PC-9 (cell line): ENCODE measurements at regions not wholly inside any gene's neighbourhood (a gene's known extent, or its start where the extent isn't known, plus 50 kb on each side); places are given as distances from the start of the nearest gene placed in this dataset.
A peak's percentile ranks its signal among the peaks of the same experiment; 100 is the strongest.

Experiments used
- BruUV-seq: library from RNA; stranded (reverse); fragments of 400-500 nt; replicated peaks from 2 replicates; lab custom pipeline; 2021; lab: Mats Ljungman, UMichigan
- CTCF ChIA-PET: fragments of 300-600 bp; sonication (Branson Sonifier 250); formaldehyde crosslinking; loops from one replicate; lab custom pipeline; 2022; ENCODE audit warnings: antibody characterized with exemption; lab: Charles Lee
- POLR2A ChIA-PET: fragments of 300-600 bp; sonication (Branson Sonifier 250); formaldehyde crosslinking; loops from one replicate; lab custom pipeline; 2022; ENCODE audit warnings: antibody characterized with exemption; ENCODE audit not compliant: unreplicated experiment; lab: Charles Lee
- DNase-seq, 2 experiments: peaks; one replicate each; pipeline versions ENCODE4 v3.0.0 to v3.0.0-alpha.2; 2015 to 2022; ENCODE audit warnings: mixed read lengths in 1 of 2
- H2AFZ ChIP-seq: fragments of 200-600 bp; sonication (generic); 2 replicates; pipeline ENCODE4 v1.8.1; 2017; ENCODE audit warnings: antibody characterized with exemption
- H3F3A ChIP-seq: fragments of 200-600 bp; sonication (generic); 2 replicates; pipeline ENCODE4 v1.8.1; 2017; ENCODE audit warnings: antibody characterized with exemption, mild to moderate bottlenecking, low read depth; ENCODE audit not compliant: insufficient read depth
- H3K27ac ChIP-seq: fragments of 200-600 bp; sonication (generic); 2 replicates; pipeline ENCODE4 v1.6.1; 2016; ENCODE audit warnings: mixed run types
- H3K27me3 ChIP-seq: fragments of 200-600 bp; sonication (generic); 2 replicates; pipeline ENCODE4 v1.6.1; 2016; ENCODE audit warnings: low read depth, mixed run types; ENCODE audit not compliant: insufficient read depth
- H3K36me3 ChIP-seq: fragments of 200-600 bp; sonication (generic); 2 replicates; pipeline ENCODE4 v1.6.1; 2016; ENCODE audit warnings: low read depth, mixed run types
- H3K4me1 ChIP-seq: fragments of 200-600 bp; sonication (generic); replicated peaks from 2 replicates; pipeline ENCODE4 v1.6.1; 2016; ENCODE audit warnings: mixed run types; ENCODE audit not compliant: insufficient read depth
- H3K4me2 ChIP-seq: fragments of 200-600 bp; sonication (generic); 2 replicates; pipeline ENCODE4 v1.6.1; 2017; ENCODE audit warnings: mixed run types
- H3K4me3 ChIP-seq: fragments of 200-600 bp; sonication (generic); 2 replicates; pipeline ENCODE4 v1.6.1; 2016; ENCODE audit warnings: mixed run types
- H3K79me2 ChIP-seq: fragments of 200-600 bp; sonication (generic); 2 replicates; pipeline ENCODE4 v1.6.1; 2017; ENCODE audit warnings: low read depth, mixed run types
- H3K9me2 ChIP-seq: fragments of 200-600 bp; sonication (generic); 2 replicates; pipeline ENCODE4 v1.8.1; 2017; ENCODE audit warnings: mild to moderate bottlenecking; ENCODE audit not compliant: insufficient read depth
- H3K9me3 ChIP-seq: fragments of 200-600 bp; sonication (generic); 2 replicates; pipeline ENCODE4 v1.8.1; 2016; ENCODE audit warnings: low read depth; ENCODE audit not compliant: insufficient read depth
- H4K20me1 ChIP-seq: fragments of 200-600 bp; sonication (generic); 2 replicates; pipeline ENCODE4 v1.8.1; 2017; ENCODE audit not compliant: insufficient read depth
- EZH2 ChIP-seq: fragments of 200-600 bp; sonication (generic); IDR thresholded peaks from 2 replicates; pipeline ENCODE4 v1.8.0; 2017; ENCODE audit warnings: antibody characterized with exemption, low read depth
- intact Hi-C: fragments of 100-400 bp; cut with micrococcal nuclease; formaldehyde crosslinking; loops from one replicate; pipeline ENCODE4 v1.10.0; 2022; ENCODE audit not compliant: unreplicated experiment
- TF ChIP-seq, protein P1 (sequence below): fragments of 200-600 bp; sonication (generic); conservative IDR thresholded peaks from 2 replicates; pipeline ENCODE4 v1.6.1; 2017; ENCODE audit warnings: mixed run types, antibody characterized with exemption, mild to moderate bottlenecking, moderate library complexity

DNA sequence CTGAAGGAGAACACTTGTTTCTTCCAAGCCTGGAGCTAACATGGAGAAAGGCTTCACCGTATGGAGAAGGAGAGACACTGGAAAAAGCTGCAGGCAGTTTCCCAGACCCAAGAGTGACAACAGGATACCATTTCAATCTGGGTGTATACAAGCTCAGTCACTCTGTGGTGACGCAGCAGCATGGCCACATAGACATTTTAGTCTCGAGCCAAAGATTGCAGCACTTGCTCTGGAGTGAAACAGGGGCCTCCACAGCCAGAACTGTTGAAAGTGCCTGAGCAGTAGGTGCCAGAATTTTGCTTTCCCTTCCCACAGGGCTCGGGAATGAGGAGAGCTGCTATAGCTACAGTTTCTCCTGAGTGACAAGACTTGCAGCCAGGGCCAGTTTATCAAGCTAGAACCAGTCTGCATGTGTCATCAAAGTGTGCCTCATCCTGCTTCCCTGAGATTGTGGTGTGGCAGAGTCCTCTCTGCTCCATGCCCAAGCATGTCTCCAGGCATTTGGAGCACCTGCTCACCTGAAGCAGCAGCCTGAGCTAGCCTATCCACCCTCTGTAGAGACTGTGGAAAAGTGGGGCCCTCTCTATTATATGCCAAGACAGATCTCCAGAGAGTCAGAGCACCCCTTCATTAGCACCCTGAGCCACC is 234.6 kb upstream of the CDH19 start:
- no TSS peak for BruUV-seq
- Histone ChIP-seq H2AFZ (0 out of 2 replicates have a peak overlapping the region, but pooled peaks have one; percentile 43), H3K79me2 (no peaks in the 10 kb centered on the region), H3K4me1 (no peaks in the 10 kb centered on the region), H3K27me3 (no peaks in the 10 kb centered on the region), H3K36me3 (no peaks in the 10 kb centered on the region), H3K9me3 (no peaks in the 10 kb centered on the region), H3F3A (no peaks in the 10 kb centered on the region), H3K27ac (no peak overlapping the region), H4K20me1 (no peaks in the 10 kb centered on the region), H3K4me2 (0 out of 2 replicates have a peak overlapping the region, but pooled peaks have one; percentile 7), H3K9me2 (no peaks in the 10 kb centered on the region), H3K4me3 (no peak overlapping the region)
- ChIA-PET CTCF (no interaction called here), POLR2A (no interaction called here)
- intact Hi-C loops, result no loop called here
- DNase-seq, result no peak
- TF ChIP-seq, protein P1, sequence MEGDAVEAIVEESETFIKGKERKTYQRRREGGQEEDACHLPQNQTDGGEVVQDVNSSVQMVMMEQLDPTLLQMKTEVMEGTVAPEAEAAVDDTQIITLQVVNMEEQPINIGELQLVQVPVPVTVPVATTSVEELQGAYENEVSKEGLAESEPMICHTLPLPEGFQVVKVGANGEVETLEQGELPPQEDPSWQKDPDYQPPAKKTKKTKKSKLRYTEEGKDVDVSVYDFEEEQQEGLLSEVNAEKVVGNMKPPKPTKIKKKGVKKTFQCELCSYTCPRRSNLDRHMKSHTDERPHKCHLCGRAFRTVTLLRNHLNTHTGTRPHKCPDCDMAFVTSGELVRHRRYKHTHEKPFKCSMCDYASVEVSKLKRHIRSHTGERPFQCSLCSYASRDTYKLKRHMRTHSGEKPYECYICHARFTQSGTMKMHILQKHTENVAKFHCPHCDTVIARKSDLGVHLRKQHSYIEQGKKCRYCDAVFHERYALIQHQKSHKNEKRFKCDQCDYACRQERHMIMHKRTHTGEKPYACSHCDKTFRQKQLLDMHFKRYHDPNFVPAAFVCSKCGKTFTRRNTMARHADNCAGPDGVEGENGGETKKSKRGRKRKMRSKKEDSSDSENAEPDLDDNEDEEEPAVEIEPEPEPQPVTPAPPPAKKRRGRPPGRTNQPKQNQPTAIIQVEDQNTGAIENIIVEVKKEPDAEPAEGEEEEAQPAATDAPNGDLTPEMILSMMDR, result no peak
- no peak for TF ChIP-seq EZH2

DNA sequence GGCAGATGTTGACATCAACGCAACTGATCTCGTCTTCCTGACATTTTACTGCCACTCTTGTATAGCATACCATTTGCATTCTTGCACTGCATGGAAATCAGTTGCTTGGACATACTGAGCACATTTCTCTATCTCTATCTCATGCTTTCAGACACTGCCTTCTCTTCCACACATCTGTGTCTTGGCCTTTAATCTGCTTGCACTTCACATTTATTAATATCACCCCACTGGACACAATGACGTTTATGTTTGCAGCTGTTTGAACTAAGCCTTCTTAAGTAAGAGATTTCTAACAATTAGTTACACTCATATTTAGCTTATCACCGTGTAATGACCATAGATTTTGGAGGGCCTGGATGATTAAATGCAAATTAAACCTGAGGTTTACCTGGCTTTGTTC is 229.8 kb upstream of the CDH19 start:
- no peak overlapping the region for H3K4me2 ChIP-seq
- no peaks in the 10 kb centered on the region for H3K36me3 ChIP-seq
- no TSS peak for BruUV-seq
- no peak overlapping the region for H2AFZ ChIP-seq
- intact Hi-C loops, result no loop called here
- no peak overlapping the region for H3K27ac ChIP-seq
- no peak for TF ChIP-seq EZH2
- TF ChIP-seq, protein P1, result no peak
- POLR2A ChIA-PET, result no interaction called here
- no peaks in the 10 kb centered on the region; the same call in 1 of the 2 replicates for H3K9me2 ChIP-seq
- no peaks in the 10 kb centered on the region for H3F3A ChIP-seq
- H3K27me3 ChIP-seq, result no peaks in the 10 kb centered on the region
- H3K4me3 ChIP-seq, result no peak overlapping the region
- H3K4me1 ChIP-seq, result no peaks in the 10 kb centered on the region
- H4K20me1 ChIP-seq, result no peaks in the 10 kb centered on the region
- CTCF ChIA-PET, result no interaction called here
- H3K79me2 ChIP-seq, result no peaks in the 10 kb centered on the region
- no peak for DNase-seq
- no peaks in the 10 kb centered on the region for H3K9me3 ChIP-seq

DNA sequence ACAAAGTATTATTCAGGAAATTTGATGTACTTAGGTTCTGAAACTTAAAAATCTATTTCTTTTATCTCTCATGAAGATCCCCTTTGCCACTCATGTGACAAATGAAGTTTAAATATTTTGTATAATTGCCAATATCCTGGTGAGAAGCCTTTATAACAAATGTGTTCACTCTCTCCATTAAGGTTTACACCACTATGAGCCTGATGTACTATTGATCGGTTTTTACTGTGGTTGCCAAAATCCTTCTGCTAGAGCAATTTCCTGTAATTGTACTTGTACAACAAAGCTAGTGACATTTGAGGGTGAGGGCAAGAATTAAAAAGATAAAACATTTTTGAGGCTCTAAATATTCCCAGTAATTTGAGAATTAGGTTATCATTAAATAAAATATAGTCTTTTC is 222.3 kb upstream of the CDH19 start:
- Histone ChIP-seq H3K27me3 (no peaks in the 10 kb centered on the region), H3K4me1 (no peaks in the 10 kb centered on the region), H3K79me2 (no peaks in the 10 kb centered on the region), H3K36me3 (no peaks in the 10 kb centered on the region), H2AFZ (no peak overlapping the region), H3F3A (no peaks in the 10 kb centered on the region), H3K4me3 (no peak overlapping the region), H3K4me2 (no peak overlapping the region), H3K9me3 (no peaks in the 10 kb centered on the region), H3K27ac (no peak overlapping the region), H4K20me1 (no peaks in the 10 kb centered on the region), H3K9me2 (no peaks in the 10 kb centered on the region; the same call in none of the 2 replicates)
- DNase-seq, result no peak
- ChIA-PET POLR2A (no interaction called here), CTCF (no interaction called here)
- BruUV-seq, result no TSS peak
- intact Hi-C loops, result no loop called here
- TF ChIP-seq EZH2, result no peak
